GM18502 (cell line): ENCODE measurements at regions not wholly inside any gene's neighbourhood (a gene's known extent, or its start where the extent isn't known, plus 50 kb on each side); places are given as distances from the start of the nearest gene placed in this dataset.

Source experiments
- ATAC-seq: cut with Tn5 transposase; IDR thresholded peaks from one replicate; pipeline ENCODE4 v1.9.1; 2021; ENCODE audit warnings: mild to moderate bottlenecking; ENCODE audit not compliant: unreplicated experiment, poor library complexity

GRCh38 chr5:53206562-53206961 lies 97.0 kb upstream of the MOCS2 start:
- no peak for ATAC-seq

GRCh38 chr5:53211799-53212198 lies 102.2 kb upstream of the MOCS2 start:
- peak; percentile 76 for ATAC-seq

- ATAC-seq = peak; percentile 68
Observed at GRCh38 chr5:53219174-53219573, 109.6 kb upstream of the MOCS2 start.

- ATAC-seq = no peak
Observed at GRCh38 chr5:53219610-53220009, 110.1 kb upstream of the MOCS2 start.

GRCh38 chr5:53233645-53234405 lies 124.3 kb upstream of the MOCS2 start:
- ATAC-seq = no peak

GRCh38 chr5:53236683-53237082 lies 127.1 kb upstream of the MOCS2 start:
- no peak for ATAC-seq

GRCh38 chr5:53237876-53238275 lies 128.3 kb upstream of the MOCS2 start:
- ATAC-seq = no peak

- ATAC-seq = no peak
Observed at GRCh38 chr5:53239301-53239990, 129.9 kb upstream of the MOCS2 start.

GRCh38 chr5:53240661-53241060 lies 131.1 kb upstream of the MOCS2 start:
- no peak for ATAC-seq

- no peak for ATAC-seq
Observed at GRCh38 chr5:53241572-53241971, 132.0 kb upstream of the MOCS2 start.

GRCh38 chr5:53243403-53243802 lies 133.8 kb upstream of the MOCS2 start:
- ATAC-seq = no peak

GRCh38 chr5:53246042-53246836 lies 136.7 kb upstream of the MOCS2 start:
- peak; percentile 58 for ATAC-seq

- no peak for ATAC-seq
Observed at GRCh38 chr5:53249529-53250200, 140.1 kb upstream of the MOCS2 start.

- no peak for ATAC-seq
Observed at GRCh38 chr5:53250201-53250550, 140.6 kb upstream of the MOCS2 start.

GRCh38 chr5:53253421-53253871 lies 143.9 kb upstream of the MOCS2 start:
- ATAC-seq = no peak

- no peak for ATAC-seq
Observed at GRCh38 chr5:53256746-53257145, 147.2 kb upstream of the MOCS2 start.

- no peak for ATAC-seq
Observed at GRCh38 chr5:53257806-53258373, 148.3 kb upstream of the MOCS2 start.

GRCh38 chr5:53259176-53259575 lies 149.6 kb upstream of the MOCS2 start:
- ATAC-seq = no peak

GRCh38 chr5:53260446-53260845 lies 150.9 kb upstream of the MOCS2 start:
- ATAC-seq = no peak

- ATAC-seq = no peak
Observed at GRCh38 chr5:53261245-53261644, 151.7 kb upstream of the MOCS2 start.
